MCF 10A (cell line): ENCODE measurements at regions not wholly inside any gene's neighbourhood (a gene's known extent, or its start where the extent isn't known, plus 50 kb on each side); places are given as distances from the start of the nearest gene placed in this dataset.

ENCODE experiments used
- BruUV-seq: library from RNA; stranded (reverse); fragments of 400-500 nt; replicated peaks from 2 replicates; lab custom pipeline; 2021; lab: Mats Ljungman, UMichigan
- CTCF ChIA-PET: fragments of 300-600 bp; sonication (Branson Sonifier 250); formaldehyde crosslinking; extraction: SDS; loops from one replicate; lab custom pipeline; 2021; ENCODE audit warnings: antibody characterized with exemption, inconsistent platforms; lab: Yijun Ruan, JAX
- POLR2A ChIA-PET: fragments of 300-600, 350-650 bp; sonication (Branson Sonifier 250); formaldehyde crosslinking; extraction: SDS; loops from one replicate; lab custom pipeline; 2020; ENCODE audit warnings: antibody characterized with exemption, inconsistent platforms; lab: Yijun Ruan, JAX
- DNase-seq: peaks from one replicate; pipeline ENCODE4 v3.0.0-alpha.2; 2018; ENCODE audit not compliant: unreplicated experiment
- H3K27ac Mint-ChIP-seq: one replicate; pipeline ENCODE4 v1.8.0; 2022; ENCODE audit warnings: mild to moderate bottlenecking, low read depth, mixed read lengths; ENCODE audit not compliant: unreplicated experiment
- H3K27me3 Mint-ChIP-seq: one replicate; pipeline ENCODE4 v1.8.0; 2022; ENCODE audit warnings: mixed read lengths; ENCODE audit not compliant: insufficient read depth, unreplicated experiment
- H3K36me3 Mint-ChIP-seq: one replicate; pipeline ENCODE4 v1.8.0; 2022; ENCODE audit warnings: mild to moderate bottlenecking, moderate library complexity, mixed read lengths; ENCODE audit not compliant: insufficient read depth, unreplicated experiment
- H3K4me1 Mint-ChIP-seq: one replicate; pipeline ENCODE4 v1.8.0; 2022; ENCODE audit warnings: mixed read lengths; ENCODE audit not compliant: insufficient read depth, unreplicated experiment
- H3K4me3 Mint-ChIP-seq: one replicate; pipeline ENCODE4 v1.8.0; 2022; ENCODE audit warnings: mild to moderate bottlenecking, moderate library complexity, mixed read lengths; ENCODE audit not compliant: unreplicated experiment
- H3K9me3 Mint-ChIP-seq: one replicate; pipeline ENCODE4 v1.8.0; 2022; ENCODE audit warnings: mixed read lengths; ENCODE audit not compliant: unreplicated experiment
- CTCF ChIP-seq: fragments of 200-600 bp; IDR thresholded peaks from one replicate; pipeline ENCODE4 v1.8.0; 2022; ENCODE audit warnings: antibody characterized with exemption, mild to moderate bottlenecking; ENCODE audit not compliant: unreplicated experiment
- intact Hi-C: fragments of 100-400 bp; cut with micrococcal nuclease; formaldehyde crosslinking; loops from 2 replicates; pipeline ENCODE4 v1.14.1; 2022

- Mint-ChIP-seq H3K9me3 (no peaks in the 10 kb centered on the region), H3K27me3 (no peaks in the 10 kb centered on the region), H3K36me3 (no peaks in the 10 kb centered on the region), H3K4me1 (peaks cover 19% of the 10 kb centered on the region), H3K27ac (no peak overlapping the region), H3K4me3 (no peak overlapping the region)
- POLR2A ChIA-PET: interaction anchor here (0.7 to 1.8 kb wide), 6 partner anchors 80 to 256 kb away, joined by 3 to 6 read pairs (median 3); no protein-coding TSS in a partner anchor
- BruUV-seq: no TSS peak
- no peak for DNase-seq
- no peak for TF ChIP-seq CTCF
- intact Hi-C loops: loop anchor here (5.0 to 10.0 kb wide), 2 partner anchors 255 to 353 kb away; partner anchors contain the start of gene BTC
- CTCF ChIA-PET: interaction anchor here (0.5 to 9.2 kb wide), 10 partner anchors 26 to 217 kb away, joined by 3 to 171 read pairs (median 5); no protein-coding TSS in a partner anchor
Measured at GRCh38 chr4:74537459-74537858, 92.5 kb downstream of the AREG start.

DNA sequence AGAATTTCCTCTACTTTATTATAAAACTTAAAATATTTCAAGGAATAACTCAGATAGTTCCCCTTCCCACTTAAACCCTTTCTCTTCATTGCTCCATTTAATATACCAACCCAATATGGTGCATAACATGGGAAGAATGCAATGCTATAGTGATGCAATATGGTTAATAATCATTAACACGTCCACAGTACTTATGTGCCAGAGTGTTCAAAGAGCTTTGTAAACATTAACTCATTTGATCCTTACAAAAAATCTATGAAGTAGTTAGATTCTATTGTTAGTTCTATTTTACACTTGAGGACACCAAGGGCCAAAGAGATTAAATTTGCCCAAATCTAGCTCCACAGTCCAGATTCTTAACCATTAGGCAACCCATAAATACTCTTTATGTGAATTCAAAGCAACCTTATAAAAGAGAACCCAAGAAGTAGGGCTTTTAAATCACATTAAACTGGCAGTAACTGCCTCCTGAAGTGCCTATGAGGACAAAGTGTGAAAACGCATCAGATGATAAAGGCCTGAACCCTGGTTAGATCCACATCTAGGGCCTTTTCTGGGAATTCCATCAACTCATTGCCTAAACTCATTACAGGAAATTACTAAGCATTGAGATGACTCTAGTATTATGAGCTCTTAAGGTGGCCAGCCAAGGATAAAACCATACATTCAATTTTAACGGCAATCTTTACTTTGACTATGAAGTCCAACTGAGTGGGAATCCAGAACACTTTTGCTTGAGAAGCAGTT lies 94.3 kb downstream of the AREG start:
- ChIA-PET CTCF (interaction anchor here (0.5 to 9.2 kb wide), 8 partner anchors 8 to 736 kb away, joined by 3 to 171 read pairs (median 7); no protein-coding TSS in a partner anchor), POLR2A (interaction anchor here (1.0 to 3.2 kb wide), 11 partner anchors 44 to 841 kb away, joined by 3 to 14 read pairs (median 4); no protein-coding TSS in a partner anchor)
- TF ChIP-seq CTCF: no peak
- Mint-ChIP-seq H3K9me3 (no peaks in the 10 kb centered on the region), H3K36me3 (no peaks in the 10 kb centered on the region), H3K27ac (peak overlapping the region; percentile 69), H3K4me1 (peaks cover 19% of the 10 kb centered on the region), H3K27me3 (no peaks in the 10 kb centered on the region), H3K4me3 (no peak overlapping the region)
- peak; percentile 40 for DNase-seq
- intact Hi-C loops: loop anchor here (5.0 to 10.0 kb wide), 2 partner anchors 253 to 354 kb away; partner anchors contain the start of gene BTC
- BruUV-seq: TSS peak; percentile 23

GRCh38 chr4:74540193-74540592 lies 95.3 kb downstream of the AREG start:
- ChIA-PET POLR2A (interaction anchor here (0.8 to 3.2 kb wide), 15 partner anchors 30 to 842 kb away, joined by 3 to 14 read pairs (median 4); partner anchors contain the start of gene AREG), CTCF (interaction anchor here (0.6 to 9.2 kb wide), 9 partner anchors 8 to 737 kb away, joined by 3 to 171 read pairs (median 7); no protein-coding TSS in a partner anchor)
- peak overlapping the region; percentile 27 for H3K27ac Mint-ChIP-seq
- H3K4me3 Mint-ChIP-seq: no peak overlapping the region
- no peaks in the 10 kb centered on the region for H3K36me3 Mint-ChIP-seq
- H3K9me3 Mint-ChIP-seq: no peaks in the 10 kb centered on the region
- no peaks in the 10 kb centered on the region for H3K27me3 Mint-ChIP-seq
- BruUV-seq: no TSS peak
- H3K4me1 Mint-ChIP-seq: peaks cover 19% of the 10 kb centered on the region
- intact Hi-C loops: loop anchor here (10.0 kb wide), 1 partner anchor 425 kb away; no protein-coding TSS in a partner anchor
- peak; percentile 37 for DNase-seq
- TF ChIP-seq CTCF: no peak

GRCh38 chr4:74541667-74542066 lies 96.7 kb downstream of the AREG start:
- CTCF ChIA-PET: interaction anchor here (0.8 to 9.2 kb wide), 5 partner anchors 11 to 131 kb away, joined by 3 to 171 read pairs (median 11); no protein-coding TSS in a partner anchor
- POLR2A ChIA-PET: interaction anchor here (0.6 to 3.2 kb wide), 5 partner anchors 9 to 228 kb away, joined by 3 to 14 read pairs (median 3); no protein-coding TSS in a partner anchor
- intact Hi-C loops: loop anchor here (10.0 kb wide), 1 partner anchor 427 kb away; no protein-coding TSS in a partner anchor
- BruUV-seq: no TSS peak
- no peak for DNase-seq
- TF ChIP-seq CTCF: no peak
- Mint-ChIP-seq H3K4me1 (peaks cover 19% of the 10 kb centered on the region), H3K9me3 (no peaks in the 10 kb centered on the region), H3K4me3 (no peak overlapping the region), H3K27ac (no peak overlapping the region), H3K36me3 (no peaks in the 10 kb centered on the region), H3K27me3 (no peaks in the 10 kb centered on the region)
